Upper lobe of right lung (tissue), 1 donor: ENCODE measurements at regions not wholly inside any gene's neighbourhood (a gene's known extent, or its start where the extent isn't known, plus 50 kb on each side); places are given as distances from the start of the nearest gene placed in this dataset.

Experiments used
- ATAC-seq: fragments of 200-7000 bp; cut with Tn5 transposase; one replicate; pipeline ENCODE4 v1.9.1; 2020; ENCODE audit warnings: mild to moderate bottlenecking, moderate library complexity
- DNase-seq: peaks from one replicate; pipeline ENCODE4 v3.0.0-alpha.2; 2020
- H3K27ac ChIP-seq: fragments of 200-600 bp; one replicate; pipeline ENCODE4 v1.8.0; 2022
- H3K27me3 ChIP-seq: fragments of 200-600 bp; one replicate; pipeline ENCODE4 v1.8.0; 2022; ENCODE audit warnings: mild to moderate bottlenecking
- H3K36me3 ChIP-seq: fragments of 200-600 bp; one replicate; pipeline ENCODE4 v1.8.0; 2022
- H3K4me1 ChIP-seq: fragments of 200-600 bp; one replicate; pipeline ENCODE4 v1.8.0; 2022
- H3K4me3 ChIP-seq: fragments of 200-600 bp; one replicate; pipeline ENCODE4 v1.8.0; 2022; ENCODE audit warnings: mild to moderate bottlenecking
- H3K9me3 ChIP-seq: fragments of 200-600 bp; one replicate; pipeline ENCODE4 v1.8.0; 2022
- intact Hi-C: fragments of 100-400 bp; cut with DNase I; formaldehyde crosslinking; loops from one replicate; pipeline ENCODE4 v1.11.0; 2022
- TF ChIP-seq, protein P1 (sequence below): fragments of 200-600 bp; IDR thresholded peaks from one replicate; pipeline ENCODE4 v1.8.0; 2022; ENCODE audit warnings: antibody characterized with exemption
- donor health status: DM: no; HTN: yes; CAD: no; lungs with severe emphysema.

DNA sequence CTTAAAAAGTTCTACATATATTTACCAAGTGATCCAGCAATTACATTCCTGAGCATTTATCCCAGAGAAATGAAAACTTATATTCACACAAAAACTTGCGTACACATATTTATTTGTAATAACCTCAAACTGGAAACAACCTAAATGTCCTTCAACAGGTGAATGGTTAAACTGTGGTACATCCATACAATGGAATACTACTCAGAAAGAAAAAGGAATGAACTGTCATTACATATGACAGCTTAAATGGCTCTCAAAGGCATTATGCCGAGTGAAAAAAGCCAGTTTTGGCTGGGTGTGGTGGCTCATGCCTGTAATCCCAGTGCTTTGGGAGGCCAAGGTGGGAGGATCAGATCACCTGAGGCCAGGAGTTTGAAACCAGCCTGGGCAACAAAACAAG lies 79.1 kb upstream of the DYNC1I2 start:
- H3K4me1 ChIP-seq = no peaks in the 10 kb centered on the region
- intact Hi-C loops = no loop called here
- H3K36me3 ChIP-seq = no peaks in the 10 kb centered on the region
- H3K9me3 ChIP-seq = no peaks in the 10 kb centered on the region
- no peak overlapping the region for H3K27ac ChIP-seq
- TF ChIP-seq, protein P1, sequence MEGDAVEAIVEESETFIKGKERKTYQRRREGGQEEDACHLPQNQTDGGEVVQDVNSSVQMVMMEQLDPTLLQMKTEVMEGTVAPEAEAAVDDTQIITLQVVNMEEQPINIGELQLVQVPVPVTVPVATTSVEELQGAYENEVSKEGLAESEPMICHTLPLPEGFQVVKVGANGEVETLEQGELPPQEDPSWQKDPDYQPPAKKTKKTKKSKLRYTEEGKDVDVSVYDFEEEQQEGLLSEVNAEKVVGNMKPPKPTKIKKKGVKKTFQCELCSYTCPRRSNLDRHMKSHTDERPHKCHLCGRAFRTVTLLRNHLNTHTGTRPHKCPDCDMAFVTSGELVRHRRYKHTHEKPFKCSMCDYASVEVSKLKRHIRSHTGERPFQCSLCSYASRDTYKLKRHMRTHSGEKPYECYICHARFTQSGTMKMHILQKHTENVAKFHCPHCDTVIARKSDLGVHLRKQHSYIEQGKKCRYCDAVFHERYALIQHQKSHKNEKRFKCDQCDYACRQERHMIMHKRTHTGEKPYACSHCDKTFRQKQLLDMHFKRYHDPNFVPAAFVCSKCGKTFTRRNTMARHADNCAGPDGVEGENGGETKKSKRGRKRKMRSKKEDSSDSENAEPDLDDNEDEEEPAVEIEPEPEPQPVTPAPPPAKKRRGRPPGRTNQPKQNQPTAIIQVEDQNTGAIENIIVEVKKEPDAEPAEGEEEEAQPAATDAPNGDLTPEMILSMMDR = no peak
- ATAC-seq (no peak), DNase-seq (no peak)
- peaks cover 5% of the 10 kb centered on the region for H3K27me3 ChIP-seq
- H3K4me3 ChIP-seq = no peak overlapping the region

DNA sequence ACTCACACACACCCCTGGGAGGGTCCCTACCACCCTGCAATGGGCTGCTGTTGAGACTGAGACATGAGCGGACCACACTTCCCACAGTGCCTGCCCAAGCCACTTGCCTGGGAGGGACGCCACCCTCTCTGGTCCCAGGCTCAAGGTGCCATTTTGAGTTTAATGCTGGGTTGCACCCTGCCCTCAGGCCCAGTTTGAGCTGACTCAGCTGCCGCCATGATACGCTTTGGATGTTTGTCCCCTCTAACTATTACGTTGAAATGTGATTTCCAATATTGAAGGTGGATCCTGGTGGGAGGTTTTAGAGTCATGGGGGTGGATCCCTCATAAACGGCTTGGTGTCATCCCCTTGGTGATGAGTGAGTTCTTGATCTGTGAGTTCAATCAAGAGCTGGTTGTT lies 76.4 kb upstream of the DYNC1I2 start:
- no peaks in the 10 kb centered on the region for H3K9me3 ChIP-seq
- H3K4me3 ChIP-seq = no peak overlapping the region
- intact Hi-C loops = no loop called here
- H3K36me3 ChIP-seq = no peaks in the 10 kb centered on the region
- TF ChIP-seq, protein P1 = no peak
- no peak for ATAC-seq
- H3K27me3 ChIP-seq = peaks cover 5% of the 10 kb centered on the region
- no peaks in the 10 kb centered on the region for H3K4me1 ChIP-seq
- no peak overlapping the region for H3K27ac ChIP-seq
- DNase-seq = no peak

DNA sequence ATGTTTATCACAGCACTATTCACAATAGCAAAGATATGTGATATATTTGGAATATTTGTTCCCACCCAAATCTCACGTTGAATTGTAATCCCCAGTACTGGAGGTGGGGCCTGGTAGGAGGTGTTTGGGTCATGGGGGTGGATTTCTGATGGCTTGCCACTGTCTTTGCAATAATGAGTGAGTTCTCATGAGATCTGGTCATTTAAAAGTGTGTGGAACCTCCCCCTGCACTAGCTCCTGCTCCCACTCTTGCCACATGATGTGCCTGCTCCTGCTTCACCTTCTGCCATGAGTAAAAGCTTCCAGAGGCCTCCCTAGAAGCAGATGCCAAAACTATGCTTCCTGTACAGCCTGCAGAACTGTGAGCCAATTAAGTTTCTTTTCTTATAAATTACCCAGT lies 72.2 kb upstream of the DYNC1I2 start:
- Histone ChIP-seq H3K36me3 (no peaks in the 10 kb centered on the region), H3K27ac (no peak overlapping the region), H3K4me3 (no peak overlapping the region), H3K27me3 (no peaks in the 10 kb centered on the region), H3K9me3 (no peaks in the 10 kb centered on the region), H3K4me1 (no peaks in the 10 kb centered on the region)
- intact Hi-C loops = no loop called here
- TF ChIP-seq, protein P1 = no peak
- DNase-seq = no peak
- no peak for ATAC-seq

DNA sequence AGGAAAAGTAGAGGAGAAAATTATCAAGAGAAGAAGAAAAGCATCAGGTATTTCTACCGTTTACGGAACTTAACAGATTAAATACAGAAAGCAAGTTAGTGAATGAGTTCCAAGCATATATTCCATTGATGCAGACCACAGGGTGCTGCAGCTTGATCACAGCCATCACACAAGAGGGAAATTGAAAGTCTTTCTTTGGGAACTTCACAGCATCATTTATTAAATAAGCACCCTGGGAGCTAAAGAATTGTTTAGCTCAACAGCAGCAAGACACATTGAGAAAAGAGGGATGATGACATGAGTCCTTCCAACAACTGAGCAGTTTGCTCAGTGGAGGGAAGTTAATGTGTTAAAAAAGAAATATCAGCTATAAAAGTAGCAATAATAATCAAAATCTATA lies 69.3 kb upstream of the DYNC1I2 start:
- ATAC-seq = no peak
- intact Hi-C loops = no loop called here

DNA sequence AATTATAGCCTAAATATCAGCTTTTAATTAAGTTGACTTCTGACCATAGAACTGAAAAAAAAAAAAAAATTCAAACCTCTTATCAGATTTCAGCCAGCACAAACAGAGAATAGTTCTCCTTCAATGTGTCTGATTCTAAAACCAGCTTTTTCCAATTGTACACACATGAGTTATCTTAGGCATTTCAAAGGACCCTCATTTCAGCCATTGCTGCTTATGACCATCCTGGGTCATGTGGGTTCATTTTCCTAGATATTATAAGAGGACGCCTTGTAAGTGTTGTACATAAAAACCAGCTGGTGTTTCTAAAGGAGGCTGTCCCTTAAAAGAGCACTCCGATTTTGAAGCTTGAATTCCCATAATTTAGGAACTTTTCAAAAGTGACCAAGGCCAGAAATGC lies 62.3 kb upstream of the DYNC1I2 start:
- intact Hi-C loops = no loop called here
- Histone ChIP-seq H3K4me1 (no peaks in the 10 kb centered on the region), H3K4me3 (no peak overlapping the region), H3K36me3 (no peaks in the 10 kb centered on the region), H3K27ac (peak overlapping the region; percentile 20), H3K27me3 (no peaks in the 10 kb centered on the region), H3K9me3 (no peaks in the 10 kb centered on the region)
- TF ChIP-seq, protein P1 = no peak
- ATAC-seq (peak; percentile 50), DNase-seq (no peak)

More for the DNA sequence above, 69.3 kb upstream of the DYNC1I2 start:
- TF ChIP-seq, protein P1 = no peak
- no peak overlapping the region for H3K27ac ChIP-seq
- H3K36me3 ChIP-seq = no peaks in the 10 kb centered on the region
- H3K4me3 ChIP-seq = no peak overlapping the region
- no peaks in the 10 kb centered on the region for H3K27me3 ChIP-seq
- no peak for DNase-seq
- H3K9me3 ChIP-seq = no peaks in the 10 kb centered on the region
- H3K4me1 ChIP-seq = no peaks in the 10 kb centered on the region

DNA sequence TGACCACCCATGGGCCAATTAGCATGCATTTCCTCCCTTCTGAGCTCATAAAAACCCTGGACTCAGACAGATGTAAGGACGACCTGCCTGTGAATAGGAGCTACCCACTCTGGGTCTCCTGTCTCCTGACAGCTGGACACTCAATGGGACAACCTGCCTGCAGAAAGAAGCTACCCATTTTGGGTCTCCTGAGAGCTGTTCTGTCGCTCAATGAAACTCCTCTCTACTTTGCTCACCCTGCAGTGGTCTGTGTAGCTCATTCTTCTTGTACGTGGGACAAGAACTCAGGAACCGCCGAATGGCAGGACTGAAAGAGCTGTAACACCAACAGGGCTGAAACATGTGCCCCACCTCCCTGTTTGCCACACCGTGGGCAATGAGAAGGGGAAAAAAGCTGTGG lies 60.3 kb upstream of the DYNC1I2 start:
- no peak overlapping the region for H3K4me3 ChIP-seq
- no peak for ATAC-seq
- H3K9me3 ChIP-seq = peaks cover 11% of the 10 kb centered on the region
- H3K36me3 ChIP-seq = no peaks in the 10 kb centered on the region
- DNase-seq = no peak
- intact Hi-C loops = no loop called here
- H3K4me1 ChIP-seq = no peaks in the 10 kb centered on the region
- TF ChIP-seq, protein P1 = no peak
- no peaks in the 10 kb centered on the region for H3K27me3 ChIP-seq
- H3K27ac ChIP-seq = no peak overlapping the region
